ENCODE measurements at regions not wholly inside any gene's neighbourhood (a gene's known extent, or its start where the extent isn't known, plus 50 kb on each side); places are given as distances from the start of the nearest gene placed in this dataset.
"Not testable (repeated sequence)": the region's sequence is repeated elsewhere in the genome, so short reads cannot be mapped to it uniquely, and the experiment has no call there.

DNA sequence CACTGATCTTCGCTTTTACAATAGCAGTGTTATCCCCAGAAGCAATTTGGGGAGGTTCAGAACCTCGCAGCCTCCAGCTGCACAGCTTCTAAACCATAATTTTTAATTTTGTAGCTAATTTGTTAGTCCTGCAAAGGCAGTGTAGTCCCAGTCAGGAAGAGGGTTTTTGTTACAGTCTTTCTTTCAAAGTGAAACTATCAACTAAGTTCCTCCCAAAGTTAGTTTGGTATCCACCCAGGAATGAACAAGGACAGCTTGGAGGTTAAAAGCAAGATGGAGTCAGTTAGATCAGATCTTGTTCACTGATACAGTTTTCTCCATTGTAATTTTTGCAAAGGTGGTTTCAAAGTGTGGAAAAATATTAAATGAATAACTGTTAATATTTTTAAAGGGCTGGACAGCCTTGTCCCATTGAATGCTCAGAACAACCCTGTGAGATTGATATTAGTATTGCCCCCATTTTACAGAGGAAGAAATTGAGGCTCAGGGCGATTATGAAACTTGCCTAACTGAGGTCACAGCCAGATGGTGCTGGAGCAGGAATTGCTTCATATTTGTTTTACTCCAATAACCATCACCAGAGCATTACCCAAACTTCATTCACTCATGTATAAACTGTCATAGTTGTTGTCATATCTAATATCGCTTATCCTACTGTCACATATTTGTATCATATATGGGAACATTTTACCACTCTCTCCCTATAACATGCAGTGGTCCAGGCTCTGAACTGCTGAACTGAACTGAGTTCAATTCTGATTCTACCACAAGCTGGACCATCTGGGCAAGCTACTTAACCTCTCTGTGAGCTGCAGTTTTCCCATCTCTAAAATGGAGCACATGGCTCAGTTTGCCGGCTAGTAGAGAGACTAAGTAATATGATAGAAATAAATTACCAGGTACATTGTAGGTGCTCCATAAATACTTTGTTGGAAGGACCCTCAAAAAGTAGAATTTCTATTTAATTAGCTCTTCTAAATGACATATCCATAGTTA is 213.8 kb downstream of the BCAS1 start:
- DNase-seq (ENCODE audit: low read depth), result no peak

DNA sequence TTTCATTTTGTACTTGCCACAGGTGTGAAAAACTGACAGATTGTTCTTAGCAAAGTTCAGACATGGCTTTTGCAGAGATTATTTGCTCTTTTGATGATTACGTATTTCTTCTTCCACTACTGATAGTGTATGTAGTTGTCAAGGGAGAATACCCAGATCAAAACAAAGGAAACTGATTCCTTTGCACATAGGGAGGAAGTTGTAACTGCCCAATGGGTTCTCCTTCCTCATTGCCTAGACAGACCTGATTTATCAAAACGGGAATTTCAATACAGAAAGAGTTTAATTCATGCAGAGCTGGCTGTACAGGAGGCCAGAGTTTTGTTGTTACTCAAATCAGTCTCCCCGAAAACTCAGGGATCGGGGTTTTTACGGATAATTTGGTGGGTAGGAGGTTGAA is 214.7 kb downstream of the BCAS1 start:
- DNase-seq (ENCODE audit: low read depth), result no peak

DNA sequence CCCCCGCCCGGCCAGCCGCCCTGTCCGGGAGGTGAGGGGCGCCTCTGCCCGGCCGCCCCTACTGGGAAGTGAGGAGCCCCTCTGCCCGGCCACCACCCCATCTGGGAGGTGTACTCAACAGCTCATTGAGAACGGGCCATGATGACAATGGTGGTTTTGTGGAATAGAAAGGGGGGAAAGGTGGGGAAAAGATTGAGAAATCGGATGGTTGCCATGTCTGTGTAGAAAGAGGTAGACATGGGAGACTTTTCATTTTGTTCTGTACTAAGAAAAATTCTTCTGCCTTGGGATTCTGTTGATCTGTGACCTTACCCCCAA is 215.8 kb downstream of the BCAS1 start:
- DNase-seq (ENCODE audit: low read depth), result not testable (repeated sequence)

DNA sequence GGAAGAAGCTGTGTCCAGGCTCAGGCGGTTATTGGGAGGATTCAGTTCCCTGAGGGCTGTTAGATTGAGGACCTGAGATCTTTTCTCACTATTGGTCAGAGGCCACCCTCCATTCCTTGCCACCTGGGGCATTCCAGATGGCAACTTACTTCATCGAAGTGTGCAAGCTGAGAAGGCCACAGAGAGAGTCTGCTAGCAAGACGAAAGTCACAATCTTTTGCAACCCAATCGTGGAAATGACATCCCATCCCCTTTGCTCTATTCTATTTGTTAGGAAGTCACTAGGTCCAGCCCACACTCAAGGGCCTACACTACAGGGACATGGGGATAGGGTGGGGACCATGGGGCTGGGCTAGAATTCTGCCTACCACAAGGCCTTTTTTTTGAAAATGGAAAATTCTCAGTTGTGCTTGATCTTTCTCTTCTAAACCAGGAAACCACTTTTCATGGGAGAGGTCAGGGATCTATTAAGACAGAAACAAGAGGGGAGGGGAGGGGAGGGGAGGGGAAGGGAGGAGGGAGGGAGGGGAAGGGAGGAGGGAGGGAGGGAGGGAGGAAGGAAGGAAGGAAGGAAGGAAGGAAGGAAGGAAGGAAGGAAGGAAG is 217.2 kb downstream of the BCAS1 start:
- no peak for DNase-seq (ENCODE audit: low read depth)

DNA sequence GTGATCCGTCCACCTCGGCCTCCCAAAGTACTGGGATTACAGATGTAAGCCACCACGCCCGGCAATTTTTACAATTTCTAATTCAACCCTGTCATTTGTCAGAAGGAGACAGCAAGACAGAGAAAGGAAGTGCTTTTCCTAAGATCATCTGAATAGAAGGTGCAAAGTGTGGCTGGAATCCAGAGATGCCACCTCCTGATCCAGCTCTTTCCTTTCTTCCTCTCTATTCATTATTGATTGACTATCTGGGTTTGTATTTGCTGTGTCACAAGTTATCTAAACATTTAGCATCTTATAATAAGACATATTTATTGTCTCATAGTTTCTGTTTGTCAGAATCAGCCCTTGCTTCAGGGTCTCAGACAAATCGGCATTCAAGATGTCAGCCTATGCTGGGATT is 217.7 kb downstream of the BCAS1 start:
- DNase-seq (ENCODE audit: low read depth), result no peak

DNA sequence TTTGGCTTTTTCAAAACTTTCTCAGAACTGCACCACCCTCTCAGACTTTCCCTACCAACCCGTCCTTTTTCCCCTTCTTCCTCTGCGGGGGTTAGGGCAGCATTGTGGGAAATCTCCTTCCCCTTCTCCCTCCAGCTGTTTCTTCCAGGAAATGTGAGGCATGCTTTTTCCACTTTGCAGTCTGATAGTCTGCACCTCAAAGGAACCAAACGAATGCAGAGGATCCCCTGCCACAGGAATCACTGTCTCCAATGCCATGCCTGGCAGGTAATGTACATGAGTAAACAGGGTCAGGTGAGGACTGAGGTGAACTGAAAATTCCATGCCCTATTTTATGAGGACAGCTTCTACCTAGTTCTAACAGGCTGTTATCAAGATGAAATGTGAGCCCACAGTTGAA is 218.4 kb downstream of the BCAS1 start:
- no peak for DNase-seq (ENCODE audit: low read depth)

DNA sequence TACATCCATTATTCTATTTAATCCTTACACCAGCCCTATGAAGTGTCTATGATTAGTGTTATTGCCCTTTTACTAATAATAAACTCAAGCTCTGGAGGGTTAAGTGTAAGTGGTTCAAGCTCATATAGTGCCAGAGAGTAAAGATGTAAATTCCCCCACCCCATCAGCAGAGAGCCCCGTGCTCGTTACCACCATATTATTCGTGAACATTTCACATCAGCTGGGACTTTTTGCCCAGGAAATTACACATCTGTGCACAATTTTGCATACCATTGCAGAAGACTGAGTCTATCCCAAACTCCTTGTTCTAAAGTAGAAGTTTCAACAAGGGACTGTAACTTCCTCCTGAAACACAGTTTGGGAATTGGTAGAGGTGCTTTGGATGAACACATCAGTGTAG is 220.1 kb downstream of the BCAS1 start:
- DNase-seq (ENCODE audit: low read depth), result no peak

DNA sequence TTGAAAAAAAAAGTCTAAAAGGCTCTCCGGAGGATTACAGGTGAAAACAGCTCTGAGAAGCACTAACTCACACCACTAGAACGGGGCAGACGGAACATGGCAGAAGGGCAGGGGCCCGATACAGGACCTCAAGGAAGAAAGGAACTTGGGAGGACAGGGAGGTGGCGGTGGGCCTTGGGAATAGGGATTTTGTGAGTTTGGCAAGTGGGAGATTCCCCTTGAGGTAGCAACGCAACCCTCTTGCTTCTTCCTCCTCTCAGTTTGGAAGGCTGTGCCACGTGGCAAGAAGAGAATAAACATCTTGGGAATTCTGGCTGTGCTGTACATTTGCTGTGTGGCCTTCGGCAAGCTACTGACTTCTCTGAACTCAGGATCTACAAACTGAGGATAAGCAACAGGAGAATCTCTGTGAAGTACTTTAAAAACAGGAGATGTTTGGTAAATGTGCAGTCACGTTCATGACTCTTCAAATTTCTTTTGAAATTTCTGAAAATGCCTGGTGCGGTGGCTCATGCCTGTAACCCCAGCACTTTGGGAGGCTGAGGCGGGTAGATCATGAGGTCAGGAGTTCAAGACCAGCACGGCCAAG is 220.8 kb downstream of the BCAS1 start:
- DNase-seq (ENCODE audit: low read depth), result no peak

DNA sequence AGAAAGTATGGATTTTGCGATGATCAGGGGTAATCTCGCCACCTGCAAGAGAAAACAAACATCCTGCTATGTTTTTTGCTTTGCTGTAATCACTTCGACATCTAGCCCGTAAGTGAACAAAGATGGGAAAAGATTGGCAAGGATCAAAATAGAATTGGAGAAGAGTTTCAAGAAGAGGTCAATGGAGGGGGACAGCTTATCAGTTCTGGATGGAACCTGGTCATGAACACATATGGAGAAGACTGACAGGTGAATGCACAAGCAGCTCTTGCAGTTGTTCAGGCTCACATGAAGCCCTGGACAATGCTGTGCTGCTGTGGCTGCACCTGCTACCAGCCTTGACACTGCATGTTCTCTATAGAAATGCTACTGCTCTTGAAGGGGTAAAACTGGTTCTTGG is 222.1 kb downstream of the BCAS1 start:
- DNase-seq (ENCODE audit: low read depth), result no peak

DNA sequence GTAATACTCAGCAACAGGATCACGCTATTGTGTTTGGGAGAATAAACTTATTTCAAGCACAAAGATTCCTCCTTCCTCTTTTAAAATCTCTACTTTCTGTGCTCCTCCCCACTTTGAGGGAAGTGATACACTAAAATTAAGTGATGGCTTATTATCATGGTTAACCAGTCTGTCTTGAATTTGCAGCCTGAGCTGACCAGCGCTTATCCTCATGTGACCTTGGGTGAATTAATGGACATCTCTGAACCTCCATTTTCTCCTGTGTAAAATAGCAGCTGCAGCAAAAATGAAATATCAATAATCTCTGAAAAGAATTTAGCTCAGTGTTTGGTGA is 222.6 kb downstream of the BCAS1 start:
- DNase-seq (ENCODE audit: low read depth), result no peak

DNA sequence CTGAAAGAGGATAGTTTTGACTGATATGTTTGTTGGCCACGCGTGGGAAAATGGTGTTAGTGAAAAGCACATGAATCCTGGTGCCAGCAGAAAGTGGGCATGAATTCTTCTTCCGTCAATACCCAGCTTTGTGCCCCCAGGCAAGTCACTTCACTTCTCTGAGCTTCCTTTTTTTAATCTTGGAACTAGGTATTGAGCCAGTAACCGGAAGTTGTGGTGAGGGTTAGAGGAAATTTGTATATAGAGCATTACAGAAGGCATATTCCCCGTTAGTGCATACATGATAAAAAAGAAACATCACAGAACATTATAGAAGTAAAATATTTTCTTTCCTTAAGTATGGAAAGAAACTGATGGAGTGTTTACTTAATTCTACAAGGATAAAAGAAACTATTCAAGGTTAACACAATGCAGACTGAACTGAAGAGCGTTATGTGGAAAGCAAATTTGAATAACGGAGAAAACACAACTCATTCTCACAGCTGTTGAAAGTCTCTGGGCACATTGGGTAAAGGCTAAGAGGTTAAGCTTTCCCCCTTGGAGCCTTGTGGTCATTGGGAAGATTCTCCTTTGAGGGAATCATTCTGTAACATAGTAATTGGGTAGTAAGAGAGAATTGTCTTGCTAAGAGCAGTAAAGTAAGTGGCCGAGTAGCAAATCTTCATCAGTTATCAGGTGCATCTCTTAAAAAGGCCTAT is 223.1 kb downstream of the BCAS1 start:
- DNase-seq (ENCODE audit: low read depth), result no peak

DNA sequence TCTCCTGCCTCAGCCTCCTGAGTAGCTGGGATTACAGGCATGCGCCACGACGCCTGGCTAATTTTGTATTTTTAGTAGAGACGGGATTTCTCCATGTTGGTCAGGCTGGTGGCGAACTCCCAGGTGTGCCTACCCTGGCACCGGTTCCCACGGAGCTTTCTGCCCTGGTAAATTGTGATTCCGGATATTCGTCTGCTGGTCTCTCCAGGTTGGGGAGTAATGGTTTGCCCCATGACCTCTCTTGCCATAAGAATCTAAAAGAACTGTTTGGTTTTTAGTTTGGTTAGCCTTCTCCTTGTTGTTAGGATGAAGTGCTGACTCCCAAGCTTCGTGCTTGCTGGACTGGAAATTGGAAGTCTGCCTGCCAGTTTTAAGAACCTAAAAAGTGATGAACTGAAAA is 223.8 kb downstream of the BCAS1 start:
- DNase-seq (ENCODE audit: low read depth), result no peak

DNA sequence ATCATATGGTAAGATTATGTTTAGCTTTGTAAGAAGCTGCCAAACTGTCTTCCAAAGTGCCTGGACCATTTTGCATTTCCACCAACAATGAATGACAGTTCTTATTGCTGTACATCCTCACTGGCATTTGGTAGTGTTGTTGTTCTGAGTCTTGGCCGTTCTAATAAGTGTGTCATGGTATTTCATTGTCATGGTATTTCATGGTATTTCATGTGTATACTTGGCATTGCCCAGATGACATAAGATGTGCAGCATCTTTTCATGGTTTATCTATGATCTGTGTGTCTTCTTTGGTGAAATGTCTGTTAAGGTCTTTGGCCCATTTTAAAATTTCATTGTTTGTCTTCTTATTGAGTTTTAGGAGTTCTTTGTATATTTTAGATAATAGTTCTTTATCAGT is 224.4 kb downstream of the BCAS1 start:
- DNase-seq (ENCODE audit: low read depth), result no peak

DNA sequence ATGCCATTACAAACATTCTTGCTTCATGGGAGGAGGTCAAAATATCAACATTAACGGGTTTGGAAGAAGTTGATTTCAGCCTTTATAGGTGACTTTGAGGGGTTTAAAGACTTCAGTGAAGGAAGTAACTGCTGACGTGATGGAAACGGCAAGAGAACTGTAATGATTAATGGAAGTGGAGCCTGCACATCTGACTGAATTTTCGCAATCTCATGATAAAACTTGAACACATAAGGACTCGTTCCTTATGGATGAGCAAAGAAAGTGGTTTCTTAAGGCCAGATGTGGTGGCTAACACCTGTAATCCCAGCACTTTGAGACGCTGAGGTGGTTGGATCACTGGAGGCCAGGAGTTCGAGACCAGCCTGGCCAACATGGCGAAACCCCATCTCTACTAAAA is 226.1 kb downstream of the BCAS1 start:
- no peak for DNase-seq (ENCODE audit: low read depth)

DNA sequence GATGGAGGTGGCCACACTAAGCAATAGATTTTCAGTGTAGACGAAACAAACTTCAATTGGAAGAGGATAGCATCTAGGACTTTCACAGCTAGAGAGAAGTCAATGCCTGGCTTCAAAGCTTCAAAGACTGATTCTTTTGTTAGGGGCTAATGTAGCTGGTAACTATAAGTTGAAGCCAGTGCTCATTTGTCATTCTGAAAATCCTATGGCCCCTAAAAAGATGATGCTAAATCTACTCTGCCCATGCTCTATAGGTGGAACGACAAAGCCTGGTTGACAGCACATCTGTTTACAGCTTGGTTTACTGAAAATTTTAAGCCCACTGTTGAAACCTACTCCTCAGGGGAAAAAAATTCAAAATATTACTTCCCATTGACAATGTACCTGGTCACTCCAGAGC is 226.7 kb downstream of the BCAS1 start:
- no peak for DNase-seq (ENCODE audit: low read depth)

DNA sequence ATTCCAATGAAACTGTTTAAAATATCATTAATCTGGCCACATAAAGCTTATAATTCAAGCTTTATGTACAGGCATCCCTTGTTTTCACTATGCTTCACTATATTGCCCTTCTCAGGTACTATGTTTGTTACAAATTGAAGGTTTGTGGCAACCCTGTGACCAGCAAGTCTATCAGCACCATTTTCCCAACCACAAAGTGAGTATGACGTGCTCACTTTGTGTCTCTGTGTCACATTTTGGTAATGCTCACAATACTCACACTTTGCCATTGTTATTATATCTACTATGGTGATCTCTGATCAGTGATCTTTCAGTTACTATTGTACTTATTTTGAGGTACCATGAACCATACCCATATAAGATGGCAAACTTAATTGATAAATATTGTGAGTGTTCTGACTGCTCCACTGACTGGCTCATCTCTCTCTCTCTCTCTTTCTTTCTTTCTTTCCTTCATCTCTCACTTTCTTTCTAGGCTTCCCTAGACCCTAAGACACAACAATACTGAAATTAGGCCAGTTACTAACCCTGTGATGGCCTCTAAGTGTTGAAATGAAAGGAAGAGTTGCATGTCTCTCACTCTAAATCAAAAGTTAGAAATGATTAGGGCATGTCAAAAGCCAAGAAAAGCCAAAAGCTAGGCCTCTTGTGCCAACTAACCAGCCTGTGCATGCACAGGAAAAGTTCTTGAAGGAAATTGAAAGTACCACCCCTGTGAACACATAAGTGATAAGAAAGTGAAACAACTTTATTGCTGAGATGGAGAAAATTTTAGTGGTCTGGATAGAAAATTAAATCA is 227.9 kb downstream of the BCAS1 start:
- no peak for DNase-seq (ENCODE audit: low read depth)

DNA sequence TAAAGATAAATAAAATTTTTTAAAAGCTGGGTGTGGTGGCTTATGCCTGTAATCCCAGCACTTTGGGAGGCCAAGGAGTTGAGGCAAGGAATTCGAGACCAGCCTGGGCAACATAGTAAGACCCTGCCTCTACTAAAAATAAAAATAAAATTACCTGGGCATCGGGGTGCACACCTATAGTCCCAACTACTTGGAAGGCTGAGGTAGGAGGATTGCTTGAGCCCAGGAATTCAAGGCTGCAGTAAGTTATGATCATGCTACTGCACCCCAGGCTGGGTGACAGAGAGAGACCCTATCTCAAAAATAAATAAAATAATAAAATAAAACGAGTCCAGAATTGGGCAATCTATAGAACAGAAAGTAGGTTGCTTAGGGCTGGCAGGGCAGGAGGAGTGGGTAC is 228.7 kb downstream of the BCAS1 start:
- DNase-seq (ENCODE audit: low read depth), result no peak

DNA sequence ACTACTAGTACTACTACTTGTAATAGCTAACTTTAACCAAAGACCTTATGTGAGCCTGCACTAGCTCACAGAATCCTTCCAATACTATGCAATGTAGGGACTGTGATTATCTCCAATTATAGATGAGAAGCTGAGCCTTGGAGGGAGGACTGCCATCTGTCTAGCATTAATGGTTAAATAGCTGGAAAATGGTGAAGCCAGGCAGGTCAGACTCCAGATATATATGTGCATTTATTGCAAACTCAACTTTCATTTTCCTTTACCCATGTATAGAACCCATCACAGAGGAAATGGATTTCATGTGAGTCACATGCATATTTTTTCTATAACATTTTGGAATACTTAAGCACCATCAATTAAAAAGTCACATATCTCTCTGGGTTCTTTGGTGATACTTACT is 229.9 kb downstream of the BCAS1 start:
- peak; percentile 40 for DNase-seq (ENCODE audit: low read depth)

DNA sequence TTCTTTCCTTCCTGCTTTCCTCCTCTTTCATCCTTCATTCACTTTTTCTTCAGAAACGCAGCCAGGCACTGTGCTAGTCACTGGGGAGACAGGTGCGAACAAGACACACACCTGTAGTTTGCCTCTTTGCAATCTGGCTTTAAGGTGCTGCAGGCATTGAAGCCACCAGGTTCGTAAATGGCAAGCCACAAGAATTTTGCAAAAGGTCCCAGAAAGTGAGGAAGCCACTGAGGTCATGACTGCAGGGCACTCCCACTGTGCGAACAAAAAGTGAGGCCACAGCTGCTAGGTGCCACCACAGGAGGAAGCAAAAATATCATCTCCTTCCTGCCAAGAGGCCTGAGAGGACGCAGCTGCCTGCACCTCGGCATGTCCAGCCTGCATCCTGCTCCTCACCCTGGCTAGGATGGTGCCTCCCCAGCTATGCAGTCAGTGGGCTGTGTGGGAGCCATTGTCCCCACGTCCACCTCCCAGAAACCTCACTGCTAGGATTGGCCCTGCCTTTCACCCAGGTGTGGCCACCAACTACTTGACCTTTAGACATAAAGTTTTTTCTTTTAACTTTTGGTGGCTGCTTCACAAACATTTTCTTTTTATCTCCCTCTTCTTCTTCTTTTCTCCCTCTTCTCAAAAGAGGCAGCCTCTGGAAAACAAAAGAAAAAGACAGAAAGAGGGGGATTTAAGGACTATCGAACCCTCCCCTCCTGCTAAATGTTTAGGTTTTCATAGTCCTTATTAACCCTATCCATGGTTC is 230.8 kb downstream of the BCAS1 start:
- no peak for DNase-seq (ENCODE audit: low read depth)

DNA sequence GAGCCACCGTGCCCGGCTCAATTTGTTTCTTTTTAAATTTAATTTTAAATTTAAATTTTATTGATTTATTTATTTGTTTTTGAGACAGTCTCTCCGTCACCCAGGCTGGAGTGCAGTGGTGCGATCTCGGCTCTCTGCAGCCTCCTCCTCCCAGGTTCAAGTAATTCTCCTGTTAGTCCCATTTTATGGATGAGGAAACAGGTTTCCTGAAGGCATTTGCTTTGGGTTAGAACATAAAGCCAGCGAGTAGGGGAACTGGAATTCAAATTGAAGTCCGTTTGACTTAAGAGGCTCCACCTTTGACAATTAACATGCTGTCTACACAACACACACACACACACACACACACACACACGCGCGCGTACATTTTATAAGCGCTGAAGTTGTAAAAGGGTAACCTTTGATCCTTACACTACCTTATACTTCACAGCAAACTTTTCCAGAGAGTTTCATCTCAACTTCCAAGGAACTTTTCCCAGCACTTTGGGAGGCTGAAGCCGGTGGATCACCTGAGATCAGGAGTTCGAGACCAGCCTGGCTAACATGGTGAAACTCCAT is 232.0 kb downstream of the BCAS1 start:
- DNase-seq (ENCODE audit: low read depth), result no peak
